ENCODE measurements at regions not wholly inside any gene's neighbourhood (a gene's known extent, or its start where the extent isn't known, plus 50 kb on each side); places are given as distances from the start of the nearest gene placed in this dataset.

DNA sequence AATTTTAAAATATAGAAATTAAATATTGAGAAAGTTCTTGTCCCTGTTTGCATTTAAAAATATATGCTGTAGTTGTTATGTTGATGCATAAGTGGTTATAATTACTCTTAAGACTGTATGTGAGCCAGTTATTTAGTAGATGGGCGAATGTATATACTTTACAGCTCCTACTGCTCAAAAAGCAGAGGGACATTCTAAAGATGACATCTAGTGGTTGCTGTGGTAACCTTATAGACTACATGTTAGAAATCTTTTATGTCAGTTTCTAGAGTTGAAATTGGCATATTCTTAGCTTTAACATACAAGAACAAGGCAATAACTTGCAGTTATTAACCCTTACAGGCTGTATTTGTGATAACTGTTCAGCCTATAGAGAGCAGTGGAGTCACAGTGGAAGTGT lies 160.5 kb downstream of the OLFM4 start:
- no peaks in the 10 kb centered on the region for H3K79me2 ChIP-seq (ENCODE audit: control insufficient read depth, low read length)
- H3K9me2 ChIP-seq (replicated peaks; ENCODE audit: control insufficient read depth, low read length) = no peaks in the 10 kb centered on the region
- no peaks in the 10 kb centered on the region for H4K20me1 ChIP-seq (ENCODE audit: control insufficient read depth, insufficient read depth, low read depth, low read length)
- no peaks in the 10 kb centered on the region for H3F3A ChIP-seq (ENCODE audit: control insufficient read depth, insufficient read depth)
- H3K27me3 ChIP-seq (ENCODE audit: control insufficient read depth, low read length) = no peaks in the 10 kb centered on the region
- H3K4me1 ChIP-seq (ENCODE audit: control insufficient read depth, low read length) = no peaks in the 10 kb centered on the region
- no peak for TF ChIP-seq EZH2phosphoT487 (IDR thresholded peaks at IDR 0.05; ENCODE audit: borderline replicate concordance, low read length)
- TF ChIP-seq, protein P1, sequence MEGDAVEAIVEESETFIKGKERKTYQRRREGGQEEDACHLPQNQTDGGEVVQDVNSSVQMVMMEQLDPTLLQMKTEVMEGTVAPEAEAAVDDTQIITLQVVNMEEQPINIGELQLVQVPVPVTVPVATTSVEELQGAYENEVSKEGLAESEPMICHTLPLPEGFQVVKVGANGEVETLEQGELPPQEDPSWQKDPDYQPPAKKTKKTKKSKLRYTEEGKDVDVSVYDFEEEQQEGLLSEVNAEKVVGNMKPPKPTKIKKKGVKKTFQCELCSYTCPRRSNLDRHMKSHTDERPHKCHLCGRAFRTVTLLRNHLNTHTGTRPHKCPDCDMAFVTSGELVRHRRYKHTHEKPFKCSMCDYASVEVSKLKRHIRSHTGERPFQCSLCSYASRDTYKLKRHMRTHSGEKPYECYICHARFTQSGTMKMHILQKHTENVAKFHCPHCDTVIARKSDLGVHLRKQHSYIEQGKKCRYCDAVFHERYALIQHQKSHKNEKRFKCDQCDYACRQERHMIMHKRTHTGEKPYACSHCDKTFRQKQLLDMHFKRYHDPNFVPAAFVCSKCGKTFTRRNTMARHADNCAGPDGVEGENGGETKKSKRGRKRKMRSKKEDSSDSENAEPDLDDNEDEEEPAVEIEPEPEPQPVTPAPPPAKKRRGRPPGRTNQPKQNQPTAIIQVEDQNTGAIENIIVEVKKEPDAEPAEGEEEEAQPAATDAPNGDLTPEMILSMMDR (IDR thresholded peaks at IDR 0.05; ENCODE audit: low read depth, low read length, poor library complexity, severe bottlenecking) = no peak
- no peaks in the 10 kb centered on the region for H3K9me3 ChIP-seq (ENCODE audit: control insufficient read depth, insufficient read depth, low read length)
- H3K4me3 ChIP-seq (ENCODE audit: low read length) = no peak overlapping the region
- no peak overlapping the region for H3K4me2 ChIP-seq (ENCODE audit: low read length)
- no peaks in the 10 kb centered on the region for H3K36me3 ChIP-seq (ENCODE audit: control insufficient read depth, low read length)
- no peak overlapping the region for H3K27ac ChIP-seq (ENCODE audit: low read depth, low read length)

DNA sequence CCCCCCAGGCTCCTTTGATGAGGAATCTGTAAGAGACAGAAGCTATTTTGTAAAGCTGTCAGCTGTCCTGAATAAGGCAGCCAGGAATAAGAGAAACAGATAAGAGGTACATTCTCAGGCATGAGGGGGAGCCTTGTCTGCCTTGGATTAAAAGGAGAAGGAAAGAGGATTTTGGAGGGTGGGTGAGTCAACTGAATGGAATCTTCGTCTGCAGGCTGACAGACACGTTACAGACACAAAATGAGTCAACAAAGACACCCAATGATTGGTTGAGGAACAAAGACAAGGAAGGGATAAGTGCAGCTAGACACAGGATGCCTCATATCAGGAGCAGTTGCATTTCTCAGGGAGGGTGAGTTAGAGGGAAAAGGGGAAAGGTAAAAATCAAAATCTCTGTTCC lies 162.5 kb downstream of the OLFM4 start:
- no peak overlapping the region for H3K27ac ChIP-seq (ENCODE audit: low read depth, low read length)
- no peaks in the 10 kb centered on the region for H3K4me1 ChIP-seq (ENCODE audit: control insufficient read depth, low read length)
- no peak overlapping the region for H3K4me2 ChIP-seq (ENCODE audit: low read length)
- no peaks in the 10 kb centered on the region for H4K20me1 ChIP-seq (ENCODE audit: control insufficient read depth, insufficient read depth, low read depth, low read length)
- no peaks in the 10 kb centered on the region for H3K79me2 ChIP-seq (ENCODE audit: control insufficient read depth, low read length)
- no peaks in the 10 kb centered on the region for H3K9me2 ChIP-seq (replicated peaks; ENCODE audit: control insufficient read depth, low read length)
- H3K27me3 ChIP-seq (ENCODE audit: control insufficient read depth, low read length) = no peaks in the 10 kb centered on the region
- H3K36me3 ChIP-seq (ENCODE audit: control insufficient read depth, low read length) = no peaks in the 10 kb centered on the region
- no peak overlapping the region for H3K4me3 ChIP-seq (ENCODE audit: low read length)
- H3F3A ChIP-seq (ENCODE audit: control insufficient read depth, insufficient read depth) = no peaks in the 10 kb centered on the region
- TF ChIP-seq, protein P1 (IDR thresholded peaks at IDR 0.05; ENCODE audit: low read depth, low read length, poor library complexity, severe bottlenecking) = no peak
- TF ChIP-seq EZH2phosphoT487 (IDR thresholded peaks at IDR 0.05; ENCODE audit: borderline replicate concordance, low read length) = no peak
- H3K9me3 ChIP-seq (ENCODE audit: control insufficient read depth, insufficient read depth, low read length) = no peaks in the 10 kb centered on the region

DNA sequence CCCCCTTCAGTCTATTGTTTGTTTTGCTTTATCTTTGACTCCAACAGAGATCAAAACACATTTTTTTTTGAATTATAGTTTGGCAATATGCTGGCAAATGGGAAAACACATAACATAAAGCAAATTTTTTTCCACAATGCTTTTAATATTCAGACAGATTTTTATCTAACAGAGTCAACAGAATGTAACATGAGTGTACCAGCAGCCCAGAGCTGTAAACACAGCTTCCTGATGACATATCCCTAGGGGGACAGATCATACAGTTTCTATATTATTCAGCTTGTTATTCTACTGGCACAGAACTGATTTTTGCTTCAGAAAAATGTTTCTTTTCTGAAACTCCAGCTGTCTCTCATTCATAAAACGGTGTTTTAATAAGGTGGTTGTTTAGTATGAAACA lies 168.8 kb downstream of the OLFM4 start:
- H3K27me3 ChIP-seq (ENCODE audit: control insufficient read depth, low read length) = no peaks in the 10 kb centered on the region
- H3K9me2 ChIP-seq (replicated peaks; ENCODE audit: control insufficient read depth, low read length) = no peaks in the 10 kb centered on the region
- no peak overlapping the region for H3K4me3 ChIP-seq (ENCODE audit: low read length)
- H3K4me2 ChIP-seq (ENCODE audit: low read length) = no peak overlapping the region
- H3F3A ChIP-seq (ENCODE audit: control insufficient read depth, insufficient read depth) = no peaks in the 10 kb centered on the region
- H3K9me3 ChIP-seq (ENCODE audit: control insufficient read depth, insufficient read depth, low read length) = peaks cover 6% of the 10 kb centered on the region; the same call in 1 of the 2 replicates
- H3K4me1 ChIP-seq (ENCODE audit: control insufficient read depth, low read length) = no peaks in the 10 kb centered on the region
- no peaks in the 10 kb centered on the region for H3K36me3 ChIP-seq (ENCODE audit: control insufficient read depth, low read length)
- H3K27ac ChIP-seq (ENCODE audit: low read depth, low read length) = no peak overlapping the region
- TF ChIP-seq, protein P1 (IDR thresholded peaks at IDR 0.05; ENCODE audit: low read depth, low read length, poor library complexity, severe bottlenecking) = no peak
- TF ChIP-seq EZH2phosphoT487 (IDR thresholded peaks at IDR 0.05; ENCODE audit: borderline replicate concordance, low read length) = no peak
- H4K20me1 ChIP-seq (ENCODE audit: control insufficient read depth, insufficient read depth, low read depth, low read length) = no peaks in the 10 kb centered on the region
- H3K79me2 ChIP-seq (ENCODE audit: control insufficient read depth, low read length) = no peaks in the 10 kb centered on the region

DNA sequence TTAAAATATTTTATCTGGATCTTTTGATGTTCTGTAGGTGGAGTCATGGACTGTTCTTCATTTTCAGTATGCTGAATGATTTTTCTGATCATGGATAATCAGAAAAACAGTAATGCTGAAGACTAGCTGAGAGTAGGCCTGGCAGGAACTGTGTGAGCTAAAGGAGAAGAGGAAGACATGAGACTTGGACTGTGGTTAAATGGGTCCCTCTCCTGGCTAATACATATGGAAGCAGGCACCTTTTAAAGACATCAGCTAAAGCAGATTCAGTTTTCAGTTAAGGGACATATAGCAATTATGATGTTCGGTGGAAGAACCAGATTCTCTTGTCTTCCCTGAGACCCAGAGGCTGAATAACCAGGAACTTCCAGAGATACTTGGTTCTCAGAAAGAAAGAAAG lies 169.4 kb downstream of the OLFM4 start:
- H3F3A ChIP-seq (ENCODE audit: control insufficient read depth, insufficient read depth) = no peaks in the 10 kb centered on the region
- no peak overlapping the region for H3K27ac ChIP-seq (ENCODE audit: low read depth, low read length)
- H3K36me3 ChIP-seq (ENCODE audit: control insufficient read depth, low read length) = no peaks in the 10 kb centered on the region
- no peaks in the 10 kb centered on the region for H3K4me1 ChIP-seq (ENCODE audit: control insufficient read depth, low read length)
- H3K9me3 ChIP-seq (ENCODE audit: control insufficient read depth, insufficient read depth, low read length) = peaks cover 6% of the 10 kb centered on the region; the same call in 1 of the 2 replicates
- TF ChIP-seq, protein P1 (IDR thresholded peaks at IDR 0.05; ENCODE audit: low read depth, low read length, poor library complexity, severe bottlenecking) = no peak
- no peak for TF ChIP-seq EZH2phosphoT487 (IDR thresholded peaks at IDR 0.05; ENCODE audit: borderline replicate concordance, low read length)
- H3K79me2 ChIP-seq (ENCODE audit: control insufficient read depth, low read length) = no peaks in the 10 kb centered on the region
- H3K9me2 ChIP-seq (replicated peaks; ENCODE audit: control insufficient read depth, low read length) = no peaks in the 10 kb centered on the region
- H3K4me3 ChIP-seq (ENCODE audit: low read length) = no peak overlapping the region
- H4K20me1 ChIP-seq (ENCODE audit: control insufficient read depth, insufficient read depth, low read depth, low read length) = no peaks in the 10 kb centered on the region
- H3K4me2 ChIP-seq (ENCODE audit: low read length) = no peak overlapping the region
- H3K27me3 ChIP-seq (ENCODE audit: control insufficient read depth, low read length) = no peaks in the 10 kb centered on the region
